ENCODE measurements at regions not wholly inside any gene's neighbourhood (a gene's known extent, or its start where the extent isn't known, plus 50 kb on each side); places are given as distances from the start of the nearest gene placed in this dataset.

GRCh38 chr2:236505648-236506047, 64.0 kb upstream of the ACKR3 start:
- no peak for TF ChIP-seq CTCF (conservative IDR thresholded peaks at IDR 0.05 in 1 of 2, IDR thresholded peaks at IDR 0.05 in 1 of 2; ENCODE audit: low read depth in 1 of 2, low read length in 2 of 2)
- no peak for TF ChIP-seq EZH2 (IDR thresholded peaks at IDR 0.05; ENCODE audit: low read length, missing control alignments)

All from fibroblast of lung (primary cell).